Spleen (tissue), 11 donors: ENCODE measurements at regions not wholly inside any gene's neighbourhood (a gene's known extent, or its start where the extent isn't known, plus 50 kb on each side); places are given as distances from the start of the nearest gene placed in this dataset.

ENCODE experiments used
- DNase-seq: peaks from one replicate; pipeline ENCODE4 v3.0.0-alpha.2; 2020
- H3K27ac ChIP-seq, 8 donors: fragments of 200-600 bp; sonication (generic) in 7 of 8; 1 replicate in 4 of 8; 2 replicates in 4 of 8; pipeline versions ENCODE4 v1.5.0 to v1.8.0; 2016 to 2021; ENCODE audit warnings: inconsistent platforms in 4 of 8, mild to moderate bottlenecking in 4 of 8, moderate library complexity in 1 of 8
- H3K27me3 ChIP-seq, 7 donors: fragments of 200-600 bp; sonication (generic) in 6 of 7; replicated peaks in 1 of 7; 1 replicate in 4 of 7; 2 replicates in 3 of 7; pipeline versions ENCODE4 v1.5.0 to v1.8.0; 2016 to 2021; ENCODE audit warnings: inconsistent platforms in 3 of 7, mild to moderate bottlenecking in 1 of 7
- H3K36me3 ChIP-seq, 6 donors: fragments of 200-600 bp; sonication (generic) in 5 of 6; 1 replicate in 4 of 6; 2 replicates in 2 of 6; pipeline versions ENCODE4 v1.5.0 to v1.8.0; 2016 to 2021; ENCODE audit warnings: inconsistent platforms in 2 of 6
- H3K4me1 ChIP-seq, 6 donors: fragments of 200-600 bp; sonication (generic) in 5 of 6; 1 replicate in 3 of 6; 2 replicates in 3 of 6; pipeline versions ENCODE4 v1.5.0 to v1.8.0; 2016 to 2021; ENCODE audit warnings: inconsistent platforms in 3 of 6
- H3K4me3 ChIP-seq, 8 donors: fragments of 200-600 bp; sonication (generic) in 7 of 8; 1 replicate in 4 of 8; 2 replicates in 4 of 8; pipeline versions ENCODE4 v1.5.0 to v1.8.0; 2016 to 2021; ENCODE audit warnings: inconsistent platforms in 4 of 8, mild to moderate bottlenecking in 4 of 8, moderate library complexity in 2 of 8
- H3K9me3 ChIP-seq, 8 donors: fragments of 200-600 bp; sonication (generic) in 7 of 8; 1 replicate in 4 of 8; 2 replicates in 4 of 8; pipeline versions ENCODE4 v1.5.0 to v1.8.0; 2016 to 2021; ENCODE audit warnings: inconsistent platforms in 4 of 8
- POLR2A ChIP-seq, 3 donors: fragments of 450-650 bp; IDR thresholded peaks; one replicate each; pipeline ENCODE4 v1.5.1; 2017; ENCODE audit warnings: antibody characterized with exemption in 3 of 3, mild to moderate bottlenecking in 1 of 3
- POLR2AphosphoS5 ChIP-seq, 3 donors: sonication (generic); formaldehyde crosslinking; IDR thresholded peaks; one replicate each; pipeline ENCODE4 v1.5.1; 2017; ENCODE audit warnings: antibody characterized with exemption in 3 of 3
- WGBS, 5 donors: extraction: QIAGEN DNeasy Blood & Tissue Kit in 3 of 5; methylation state at CpG; one replicate each; pipeline versions ENCODE4 v1.1.5 to v1.1.7; 2013 to 2018; 5-methylcytosine and 5-hydroxymethylcytosine counted together
- intact Hi-C: fragments of 100-400 bp; cut with DNase I; formaldehyde crosslinking; loops from one replicate; pipeline ENCODE4 v1.15.0; 2023; ENCODE audit warnings: low total_unique reads
- TF ChIP-seq, protein P1 (sequence below), 11 experiments: fragments of 200-600 bp in 7 of 11; fragments of 450-650 bp in 4 of 11; sonication (generic) in 4 of 11; IDR thresholded peaks in 8 of 11; conservative IDR thresholded peaks in 3 of 11; 1 replicate in 7 of 11; 2 replicates in 4 of 11; pipeline versions ENCODE4 v1.4.0 to v1.8.0; 2016 to 2021; ENCODE audit warnings: antibody characterized with exemption in 11 of 11, inconsistent platforms in 4 of 11, mild to moderate bottlenecking in 1 of 11
- donor health status: healthy with polysubstance abuse.
- donor health status: DM: no; HTN: no; CAD: no; lungs with moderate emphysema.
- donor health status: DM: no; HTN: no; CAD: no.
- donor health status: Bipolar disorder and iron deficiency.
- donor health status: healthy.
- donor health status: DM: no; HTN: no; CAD: no.
- donor health status: DM: yes; HTN: yes; CAD: no.

DNA sequence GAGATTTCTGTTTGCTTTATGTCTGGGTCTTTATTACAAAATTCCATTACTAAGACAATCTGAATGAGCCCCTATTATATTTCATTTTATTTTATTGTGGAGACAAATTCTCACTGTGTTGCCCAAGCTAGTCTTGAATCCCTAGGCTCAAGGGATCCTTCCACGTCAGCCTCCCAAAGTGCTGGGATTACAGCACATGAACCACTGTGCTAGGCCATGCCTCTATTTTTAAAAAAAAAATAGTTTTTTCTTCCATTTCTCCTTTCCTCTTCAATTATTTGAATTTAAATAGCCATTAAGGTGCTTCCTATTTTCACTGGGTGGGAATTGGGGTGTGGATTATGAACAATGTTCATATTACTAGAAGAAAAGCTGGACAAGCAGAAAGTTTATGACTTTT is 1587.4 kb downstream of the GRIK2 start:
- Histone ChIP-seq H3K27me3 (no peaks in the 10 kb centered on the region), H3K36me3 (no peaks in the 10 kb centered on the region), H3K4me1 (no peaks in the 10 kb centered on the region), H3K27ac (no peak overlapping the region), H3K9me3 (peaks cover 0 to 19% (median 0%) of the 10 kb centered on the region in 8 donors), H3K4me3 (no peak overlapping the region)
- 78 to 84% (median 83%) methylated on average over 1 of the region's 1 CpG for WGBS, 5 donors
- TF ChIP-seq, protein P1, sequence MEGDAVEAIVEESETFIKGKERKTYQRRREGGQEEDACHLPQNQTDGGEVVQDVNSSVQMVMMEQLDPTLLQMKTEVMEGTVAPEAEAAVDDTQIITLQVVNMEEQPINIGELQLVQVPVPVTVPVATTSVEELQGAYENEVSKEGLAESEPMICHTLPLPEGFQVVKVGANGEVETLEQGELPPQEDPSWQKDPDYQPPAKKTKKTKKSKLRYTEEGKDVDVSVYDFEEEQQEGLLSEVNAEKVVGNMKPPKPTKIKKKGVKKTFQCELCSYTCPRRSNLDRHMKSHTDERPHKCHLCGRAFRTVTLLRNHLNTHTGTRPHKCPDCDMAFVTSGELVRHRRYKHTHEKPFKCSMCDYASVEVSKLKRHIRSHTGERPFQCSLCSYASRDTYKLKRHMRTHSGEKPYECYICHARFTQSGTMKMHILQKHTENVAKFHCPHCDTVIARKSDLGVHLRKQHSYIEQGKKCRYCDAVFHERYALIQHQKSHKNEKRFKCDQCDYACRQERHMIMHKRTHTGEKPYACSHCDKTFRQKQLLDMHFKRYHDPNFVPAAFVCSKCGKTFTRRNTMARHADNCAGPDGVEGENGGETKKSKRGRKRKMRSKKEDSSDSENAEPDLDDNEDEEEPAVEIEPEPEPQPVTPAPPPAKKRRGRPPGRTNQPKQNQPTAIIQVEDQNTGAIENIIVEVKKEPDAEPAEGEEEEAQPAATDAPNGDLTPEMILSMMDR (IDR thresholded peaks at IDR 0.05 in 8 of 11, conservative IDR thresholded peaks at IDR 0.05 in 3 of 11): no peak
- TF ChIP-seq POLR2AphosphoS5 (IDR thresholded peaks at IDR 0.05) (no peak), POLR2A (IDR thresholded peaks at IDR 0.05) (no peak)
- intact Hi-C loops: no loop called here
- DNase-seq: no peak

DNA sequence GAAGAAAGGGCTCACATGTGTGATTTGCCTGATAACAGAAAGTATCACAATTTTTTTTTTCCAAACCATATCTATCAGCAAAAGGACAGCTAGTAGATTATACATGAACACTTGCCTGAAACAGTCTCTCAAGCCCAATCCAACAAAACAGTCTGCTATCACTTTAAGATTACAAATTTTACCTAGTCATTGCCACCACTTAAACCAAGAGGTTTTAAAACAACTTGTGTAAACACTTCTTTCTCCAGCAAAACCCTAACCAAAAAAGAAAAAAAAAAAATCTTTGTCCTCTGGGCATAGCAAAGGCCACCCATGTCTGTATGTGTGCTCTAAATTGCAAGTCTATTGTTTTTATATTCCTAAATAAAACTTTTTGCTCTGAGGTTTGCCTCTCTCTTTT is 1568.4 kb downstream of the GRIK2 start:
- TF ChIP-seq, protein P1 (IDR thresholded peaks at IDR 0.05 in 8 of 11, conservative IDR thresholded peaks at IDR 0.05 in 3 of 11): no peak
- no peak for TF ChIP-seq POLR2AphosphoS5 (IDR thresholded peaks at IDR 0.05)
- TF ChIP-seq POLR2A (IDR thresholded peaks at IDR 0.05): no peak

DNA sequence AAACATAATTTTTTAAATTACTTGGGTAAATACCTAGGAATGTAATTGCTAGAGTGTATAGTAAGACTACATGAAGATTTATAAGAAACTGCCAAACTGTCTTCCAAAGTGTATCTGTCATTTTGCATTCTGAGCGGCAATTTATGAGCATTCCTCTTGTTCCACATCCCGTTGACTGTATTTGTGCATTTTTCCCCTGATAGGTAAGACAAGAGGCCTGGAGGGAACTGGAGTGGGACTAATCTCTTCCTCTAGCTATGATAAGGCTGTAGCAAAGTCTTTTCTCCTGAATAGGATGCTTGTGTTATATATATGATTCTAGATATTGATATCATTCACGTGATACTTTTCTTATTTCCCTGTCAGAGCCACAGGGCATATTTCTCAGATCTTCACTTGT is 1557.5 kb downstream of the GRIK2 start:
- WGBS, 5 donors: 55 to 69% (median 63%) methylated on average over 3 of the region's 3 CpGs
- TF ChIP-seq POLR2AphosphoS5 (IDR thresholded peaks at IDR 0.05): no peak
- TF ChIP-seq, protein P1 (IDR thresholded peaks at IDR 0.05 in 8 of 11, conservative IDR thresholded peaks at IDR 0.05 in 3 of 11): no peak
- TF ChIP-seq POLR2A (IDR thresholded peaks at IDR 0.05): no peak
- intact Hi-C loops: no loop called here

More for the DNA sequence above, 1568.4 kb downstream of the GRIK2 start:
- Histone ChIP-seq H3K36me3 (no peaks in the 10 kb centered on the region), H3K9me3 (no peaks in the 10 kb centered on the region), H3K27ac (no peak overlapping the region), H3K27me3 (no peaks in the 10 kb centered on the region), H3K4me3 (no peak overlapping the region), H3K4me1 (no peaks in the 10 kb centered on the region)
- no peak for DNase-seq
- intact Hi-C loops: no loop called here

DNA sequence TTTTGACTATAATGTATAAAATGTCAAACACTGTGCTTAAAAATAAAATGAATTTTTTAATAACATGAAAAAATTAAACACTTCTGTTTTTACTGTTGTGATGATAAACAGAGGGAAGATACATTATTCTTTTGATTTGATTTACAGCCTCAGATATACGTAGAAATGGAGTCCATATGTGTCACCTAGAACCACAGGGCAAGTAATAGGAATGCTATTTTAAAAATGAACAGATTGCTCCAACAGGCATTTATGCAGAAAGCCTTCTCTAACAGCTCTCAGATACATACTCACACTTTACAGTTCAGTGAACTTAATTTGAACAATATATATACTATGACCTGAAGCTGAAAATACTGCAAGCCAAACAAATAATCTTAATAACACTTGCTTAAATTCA is 1551.0 kb downstream of the GRIK2 start:
- TF ChIP-seq, protein P1 (IDR thresholded peaks at IDR 0.05 in 8 of 11, conservative IDR thresholded peaks at IDR 0.05 in 3 of 11): no peak
- TF ChIP-seq POLR2A (IDR thresholded peaks at IDR 0.05): no peak
- no peak for TF ChIP-seq POLR2AphosphoS5 (IDR thresholded peaks at IDR 0.05)
- no peaks in the 10 kb centered on the region for H3K9me3 ChIP-seq
- DNase-seq: no peak
- no peaks in the 10 kb centered on the region for H3K4me1 ChIP-seq
- no peak overlapping the region for H3K4me3 ChIP-seq
- intact Hi-C loops: no loop called here
- no peaks in the 10 kb centered on the region for H3K36me3 ChIP-seq
- 67 to 81% (median 76%) methylated on average over 1 of the region's 1 CpG for whole genome bisulfite sequencing, 5 donors
- H3K27ac ChIP-seq: no peak overlapping the region
- no peaks in the 10 kb centered on the region for H3K27me3 ChIP-seq

More for the DNA sequence above, 1557.5 kb downstream of the GRIK2 start:
- DNase-seq: no peak
- Histone ChIP-seq H3K4me1 (no peaks in the 10 kb centered on the region), H3K9me3 (no peaks in the 10 kb centered on the region), H3K36me3 (no peaks in the 10 kb centered on the region), H3K27ac (no peak overlapping the region), H3K27me3 (no peaks in the 10 kb centered on the region), H3K4me3 (no peak overlapping the region)
